HEK293T (cell line): ENCODE measurements at regions not wholly inside any gene's neighbourhood (a gene's known extent, or its start where the extent isn't known, plus 50 kb on each side); places are given as distances from the start of the nearest gene placed in this dataset.

Source experiments
- CTCF ChIA-PET: fragments of 350-600 bp; formaldehyde crosslinking; extraction: SDS; loops from one replicate; lab custom pipeline; 2021; ENCODE audit warnings: antibody characterized with exemption, inconsistent platforms; lab: Yijun Ruan, JAX
- POLR2A ChIA-PET: fragments of 350-600 bp; formaldehyde crosslinking; extraction: SDS; loops from one replicate; lab custom pipeline; 2020; ENCODE audit warnings: antibody characterized with exemption, inconsistent platforms; lab: Yijun Ruan, JAX
- DNase-seq: peaks from one replicate; pipeline ENCODE4 v3.0.0; 2012; ENCODE audit warnings: mixed read lengths; ENCODE audit errors: extremely low spot score
- ARNT ChIP-seq: fragments of 450-650 bp; IDR thresholded peaks from 2 replicates; pipeline ENCODE4 v1.6.1; 2017; ENCODE audit warnings: mild to moderate bottlenecking
- BHLHE40 ChIP-seq: fragments of 450-650 bp; IDR thresholded peaks from 2 replicates; pipeline ENCODE4 v1.6.1; 2016; ENCODE audit warnings: mild to moderate bottlenecking, moderate library complexity, borderline replicate concordance
- CTBP1 ChIP-seq: fragments of 450-650 bp; IDR thresholded peaks from 2 replicates; pipeline ENCODE4 v1.6.1; 2016; ENCODE audit warnings: borderline replicate concordance
- ELF4 ChIP-seq: fragments of 450-650 bp; IDR thresholded peaks from 2 replicates; pipeline ENCODE4 v1.6.1; 2017; ENCODE audit warnings: antibody characterized with exemption
- FOXA1 ChIP-seq: fragments of 450-650 bp; IDR thresholded peaks from 2 replicates; pipeline ENCODE4 v1.6.1; 2016; ENCODE audit warnings: mild to moderate bottlenecking
- FOXK2 ChIP-seq: fragments of 450-650 bp; IDR thresholded peaks from 2 replicates; pipeline ENCODE4 v1.6.1; 2016; ENCODE audit warnings: mild to moderate bottlenecking
- FOXM1 ChIP-seq: fragments of 450-650 bp; IDR thresholded peaks from 2 replicates; pipeline ENCODE4 v1.6.1; 2017; ENCODE audit warnings: mild to moderate bottlenecking, borderline replicate concordance
- HDGF ChIP-seq: fragments of 450-650 bp; IDR thresholded peaks from 2 replicates; pipeline ENCODE4 v1.6.1; 2017; ENCODE audit warnings: antibody characterized with exemption, borderline replicate concordance
- L3MBTL2 ChIP-seq: fragments of 450-650 bp; conservative IDR thresholded peaks from 2 replicates; pipeline ENCODE4 v1.6.1; 2016; ENCODE audit warnings: mild to moderate bottlenecking
- LEF1 ChIP-seq: fragments of 450-650 bp; IDR thresholded peaks from 2 replicates; pipeline ENCODE4 v1.6.1; 2017; ENCODE audit warnings: mild to moderate bottlenecking, borderline replicate concordance
- NFRKB ChIP-seq: fragments of 450-650 bp; IDR thresholded peaks from 2 replicates; pipeline ENCODE4 v1.6.1; 2016; ENCODE audit warnings: mild to moderate bottlenecking, moderate library complexity
- PKNOX1 ChIP-seq: fragments of 450-650 bp; IDR thresholded peaks from 2 replicates; pipeline ENCODE4 v1.6.1; 2016
- SP1 ChIP-seq: fragments of 450-650 bp; IDR thresholded peaks from 2 replicates; pipeline ENCODE4 v1.6.1; 2017
- SUZ12 ChIP-seq: fragments of 450-650 bp; IDR thresholded peaks from 2 replicates; pipeline ENCODE4 v1.6.1; 2016; ENCODE audit warnings: mild to moderate bottlenecking
- TARDBP ChIP-seq: fragments of 450-650 bp; IDR thresholded peaks from 2 replicates; pipeline ENCODE4 v1.6.1; 2016
- ZNF384 ChIP-seq: fragments of 450-650 bp; IDR thresholded peaks from 2 replicates; pipeline ENCODE4 v1.6.1; 2016

GRCh38 chr5:90307322-90307721 lies 102.2 kb downstream of the CETN3 start:
- ChIA-PET CTCF (interaction anchor here (0.7 kb wide), 1 partner anchor 110 kb away, joined by 3 read pairs; no protein-coding TSS in a partner anchor), POLR2A (no interaction called here)
- DNase-seq = no peak
- TF ChIP-seq FOXA1 (no peak), LEF1 (no peak), ZNF384 (no peak), FOXM1 (no peak), TARDBP (no peak), CTBP1 (no peak)

- POLR2A ChIA-PET = no interaction called here
- no peak for DNase-seq
- no peak for TF ChIP-seq FOXK2
- no peak for TF ChIP-seq ZNF384
- CTCF ChIA-PET = interaction anchor here (0.7 kb wide), 1 partner anchor 109 kb away, joined by 3 read pairs; no protein-coding TSS in a partner anchor
Measured at GRCh38 chr5:90306613-90307012, 102.9 kb downstream of the CETN3 start.

GRCh38 chr5:90305041-90305720 lies 104.4 kb downstream of the CETN3 start:
- ChIA-PET POLR2A (no interaction called here), CTCF (interaction anchor here (0.7 to 0.9 kb wide), 2 partner anchors 47 to 428 kb away, joined by 4 to 7 read pairs; no protein-coding TSS in a partner anchor)
- no peak for DNase-seq
- TF ChIP-seq SUZ12 = no peak
- TF ChIP-seq BHLHE40 = no peak
- TF ChIP-seq FOXK2 = no peak
- no peak for TF ChIP-seq ELF4
- no peak for TF ChIP-seq FOXM1
- no peak for TF ChIP-seq ARNT
- no peak for TF ChIP-seq SP1
- no peak for TF ChIP-seq FOXA1
- no peak for TF ChIP-seq PKNOX1
- TF ChIP-seq LEF1 = no peak
- TF ChIP-seq L3MBTL2 = no peak
- no peak for TF ChIP-seq TARDBP
- no peak for TF ChIP-seq HDGF
- no peak for TF ChIP-seq CTBP1
- no peak for TF ChIP-seq NFRKB
- no peak for TF ChIP-seq ZNF384

- no peak for TF ChIP-seq LEF1
- no peak for TF ChIP-seq TARDBP
- no peak for TF ChIP-seq NFRKB
- no peak for TF ChIP-seq SUZ12
- TF ChIP-seq BHLHE40 = no peak
- no peak for TF ChIP-seq FOXA1
- no peak for TF ChIP-seq SP1
- no peak for TF ChIP-seq FOXM1
- TF ChIP-seq ELF4 = no peak
- TF ChIP-seq L3MBTL2 = no peak
- TF ChIP-seq FOXK2 = no peak
- no peak for TF ChIP-seq ARNT
- TF ChIP-seq HDGF = no peak
- POLR2A ChIA-PET = no interaction called here
- CTCF ChIA-PET = interaction anchor here (0.6 kb wide), 1 partner anchor 106 kb away, joined by 3 read pairs; no protein-coding TSS in a partner anchor
- DNase-seq = no peak
Measured at GRCh38 chr5:90301248-90301647, 108.3 kb downstream of the CETN3 start.

- TF ChIP-seq ZNF384 = 0 out of 2 replicates have a peak, but pooled peaks have one; percentile 42
- 0 out of 2 replicates have a peak, but pooled peaks have one; percentile 41 for TF ChIP-seq FOXM1
- no peak for TF ChIP-seq NFRKB
- TF ChIP-seq CTBP1 = peak; percentile 100
- TF ChIP-seq L3MBTL2 = no peak
- TF ChIP-seq SUZ12 = no peak
- peak; percentile 96 for TF ChIP-seq LEF1
- peak; percentile 31; the same call in 1 of the 2 replicates for TF ChIP-seq ELF4
- no peak for TF ChIP-seq BHLHE40
- peak; percentile 59; the same call in 1 of the 2 replicates for TF ChIP-seq TARDBP
- no peak for TF ChIP-seq SP1
- peak; percentile 89 for TF ChIP-seq ARNT
- peak; percentile 87 for TF ChIP-seq FOXA1
- peak; percentile 98 for TF ChIP-seq PKNOX1
- 0 out of 2 replicates have a peak, but pooled peaks have one; percentile 22 for TF ChIP-seq FOXK2
- no peak for TF ChIP-seq HDGF
Measured at GRCh38 chr5:90297045-90297764, 112.4 kb downstream of the CETN3 start.

GRCh38 chr5:90294604-90295003 lies 115.0 kb downstream of the CETN3 start:
- DNase-seq = no peak
- TF ChIP-seq FOXM1 (no peak), PKNOX1 (no peak), FOXA1 (no peak), ELF4 (no peak), FOXK2 (no peak), TARDBP (no peak), SP1 (no peak), LEF1 (no peak), L3MBTL2 (no peak), HDGF (no peak), SUZ12 (no peak), ZNF384 (no peak), NFRKB (no peak), ARNT (no peak), BHLHE40 (no peak), CTBP1 (no peak)
- POLR2A ChIA-PET = no interaction called here
- CTCF ChIA-PET = no interaction called here

More at GRCh38 chr5:90297045-90297764, 112.4 kb downstream of the CETN3 start:
- peak; percentile 38 for DNase-seq
- ChIA-PET CTCF (interaction anchor here (0.6 to 1.4 kb wide), 2 partner anchors 11 to 370 kb away, joined by 3 read pairs; no protein-coding TSS in a partner anchor), POLR2A (no interaction called here)
